ENCODE measurements at regions not wholly inside any gene's neighbourhood (a gene's known extent, or its start where the extent isn't known, plus 50 kb on each side); places are given as distances from the start of the nearest gene placed in this dataset.
"Not testable (repeated sequence)": the region's sequence is repeated elsewhere in the genome, so short reads cannot be mapped to it uniquely, and the experiment has no call there.

GRCh38 chr15:66865622-66866611 is 163.9 kb downstream of the SMAD6 start:
- DNase-seq: no peak

- no peak for DNase-seq
Measured at GRCh38 chr15:66866656-66867055, 164.6 kb downstream of the SMAD6 start.

- no peak for DNase-seq
Measured at GRCh38 chr15:66868918-66869317, 166.9 kb downstream of the SMAD6 start.

GRCh38 chr15:66870880-66871388 is 168.9 kb downstream of the SMAD6 start:
- no peak for DNase-seq

GRCh38 chr15:66872405-66872804 is 170.4 kb downstream of the SMAD6 start:
- no peak for DNase-seq

GRCh38 chr15:66873331-66873730 is 171.3 kb downstream of the SMAD6 start:
- not testable (repeated sequence) for DNase-seq

GRCh38 chr15:66873856-66874255 is 171.8 kb downstream of the SMAD6 start:
- no peak for DNase-seq

- no peak for DNase-seq
Measured at GRCh38 chr15:66875588-66876420, 173.8 kb downstream of the SMAD6 start.

- no peak for DNase-seq
Measured at GRCh38 chr15:66876421-66876730, 174.3 kb downstream of the SMAD6 start.

GRCh38 chr15:66876731-66877476 is 174.9 kb downstream of the SMAD6 start:
- no peak for DNase-seq

GRCh38 chr15:66877477-66878271 is 175.6 kb downstream of the SMAD6 start:
- no peak for DNase-seq

- no peak for DNase-seq
Measured at GRCh38 chr15:66878761-66879160, 176.7 kb downstream of the SMAD6 start.

GRCh38 chr15:66879531-66880368 is 177.7 kb downstream of the SMAD6 start:
- no peak for DNase-seq

- DNase-seq: no peak
Measured at GRCh38 chr15:66880380-66881155, 178.5 kb downstream of the SMAD6 start.

- no peak for DNase-seq
Measured at GRCh38 chr15:66881173-66881905, 179.3 kb downstream of the SMAD6 start.

GRCh38 chr15:66882251-66883020 is 180.4 kb downstream of the SMAD6 start:
- no peak for DNase-seq

- no peak for DNase-seq
Measured at GRCh38 chr15:66883284-66883911, 181.4 kb downstream of the SMAD6 start.

GRCh38 chr15:66884115-66884622 is 181.2 kb upstream of the SMAD3 start:
- no peak for DNase-seq
